HepG2 (cell line): ENCODE measurements at regions not wholly inside any gene's neighbourhood (a gene's known extent, or its start where the extent isn't known, plus 50 kb on each side); places are given as distances from the start of the nearest gene placed in this dataset.

Experiments
- ATAC-seq: fragments of 200-7000 bp; cut with Tn5 transposase; 3 replicates; pipeline ENCODE4 v1.9.1; 2020; ENCODE audit warnings: mild to moderate bottlenecking, moderate library complexity
- BruUV-seq: library from RNA; stranded (reverse); fragments of 400-500 nt; replicated peaks from 2 replicates; lab custom pipeline; 2021; lab: Mats Ljungman, UMichigan
- CTCF ChIA-PET: fragments of 300-600 bp; formaldehyde crosslinking; extraction: SDS; loops from one replicate; lab custom pipeline; 2021; ENCODE audit warnings: low total read pairs, inconsistent platforms, low intra/inter-chr PET ratio; lab: Yijun Ruan, JAX
- POLR2A ChIA-PET: fragments of 350-600 bp; sonication (Branson Sonifier 250); formaldehyde crosslinking; loops from one replicate; lab custom pipeline; 2020; ENCODE audit warnings: antibody characterized with exemption, inconsistent platforms; lab: Yijun Ruan, JAX
- DNase-seq: peaks from one replicate; pipeline ENCODE4 v3.0.0-alpha.2; 2015; ENCODE audit warnings: low spot score
- FAIRE-seq: peaks from 3 replicates; lab custom pipeline; 2011; peaks lifted over from hg19 to GRCh38; lab: Jason Lieb, UNC
- H2AFZ ChIP-seq: one replicate; pipeline ENCODE4 v1.6.1; 2011; ENCODE audit warnings: low read length, inconsistent platforms
- H3K27ac ChIP-seq: fragments of 300-600 bp; 3 replicates; pipeline ENCODE4 v1.8.0; 2011; ENCODE audit warnings: mixed run types, mild to moderate bottlenecking, mixed read lengths, low read length, inconsistent platforms; ENCODE audit not compliant: insufficient read depth; ENCODE audit errors: extremely low read length
- H3K27me3 ChIP-seq, 2 experiments: fragments of 200-600 bp in 1 of 2; 2 replicates in 1 of 2; 3 replicates in 1 of 2; pipeline versions ENCODE4 v1.6.0 to v1.8.0; 2011; ENCODE audit warnings: low read length in 2 of 2, mild to moderate bottlenecking in 2 of 2, moderate library complexity in 2 of 2, inconsistent platforms in 1 of 2; ENCODE audit not compliant: insufficient read depth in 2 of 2, control insufficient read depth in 1 of 2
- H3K36me3 ChIP-seq, 2 experiments: fragments of 200-600 bp in 1 of 2; replicated peaks in 1 of 2; 2 replicates in 1 of 2; 3 replicates in 1 of 2; pipeline versions ENCODE4 v1.5.1 to v1.8.0; 2011; ENCODE audit warnings: low read length in 2 of 2, inconsistent platforms in 1 of 2; ENCODE audit not compliant: insufficient read depth in 2 of 2, control insufficient read depth in 1 of 2
- H3K4me1 ChIP-seq: 2 replicates; pipeline ENCODE4 v1.5.1; 2012; ENCODE audit warnings: low read length, inconsistent platforms; ENCODE audit not compliant: insufficient read depth
- H3K4me2 ChIP-seq: 2 replicates; pipeline ENCODE4 v1.6.0; 2011; ENCODE audit warnings: low read depth, low read length, inconsistent platforms
- H3K4me3 ChIP-seq, 3 experiments: fragments of 200-600 bp in 1 of 3; sonication (generic), shearing (Covaris generic) in 1 of 3; replicated peaks in 1 of 3; 2 replicates each; pipeline ENCODE4 v1.5.1; 2011 to 2016; ENCODE audit warnings: low read length in 3 of 3, inconsistent platforms in 2 of 3, low read depth in 2 of 3, mild to moderate bottlenecking in 2 of 3, control low read depth in 1 of 3, mixed read lengths in 1 of 3; ENCODE audit not compliant: insufficient read depth in 1 of 3
- H3K79me2 ChIP-seq: one replicate; pipeline ENCODE4 v1.6.1; 2011; ENCODE audit warnings: low read length, inconsistent platforms; ENCODE audit not compliant: insufficient read depth
- H3K9ac ChIP-seq: 2 replicates; pipeline ENCODE4 v1.6.0; 2011; ENCODE audit warnings: mild to moderate bottlenecking, low read depth, low read length, inconsistent platforms; ENCODE audit not compliant: insufficient read depth
- H3K9me3 ChIP-seq: 2 replicates; pipeline ENCODE4 v1.5.1; 2012; ENCODE audit warnings: mild to moderate bottlenecking, low read length
- H4K20me1 ChIP-seq: 2 replicates; pipeline ENCODE4 v1.6.0; 2011; ENCODE audit warnings: inconsistent platforms, mild to moderate bottlenecking, low read length, moderate library complexity; ENCODE audit not compliant: insufficient read depth
- DR1 ChIP-seq: sonication (generic); formaldehyde crosslinking; IDR thresholded peaks from 2 replicates; pipeline ENCODE4 v1.8.0; 2021; ENCODE audit warnings: mild to moderate bottlenecking, missing genetic modification reagents, inconsistent platforms
- ELF1 ChIP-seq: sonication (generic); formaldehyde crosslinking; IDR thresholded peaks from 2 replicates; pipeline ENCODE4 v1.4.0; 2020; ENCODE audit warnings: missing genetic modification reagents
- GATA4 ChIP-seq: sonication (generic); IDR thresholded peaks from 2 replicates; pipeline ENCODE4 v1.6.1; 2016; ENCODE audit warnings: antibody characterized with exemption, low read depth, borderline replicate concordance
- GATAD1 ChIP-seq: IDR thresholded peaks from 2 replicates; pipeline ENCODE4 v1.6.1; 2016; ENCODE audit warnings: missing genetic modification reagents, missing compliant biosample characterization
- HNF4G ChIP-seq, 2 experiments: sonication (generic) in 1 of 2; formaldehyde crosslinking in 1 of 2; IDR thresholded peaks; 2 replicates each; pipeline versions ENCODE4 v1.4.0 to v1.6.1; 2011 to 2020; ENCODE audit warnings: borderline replicate concordance in 2 of 2, low read depth in 2 of 2, mild to moderate bottlenecking in 2 of 2, low read length in 1 of 2, missing genetic modification reagents in 1 of 2, moderate library complexity in 1 of 2
- MTA3 ChIP-seq: sonication (generic); formaldehyde crosslinking; IDR thresholded peaks from 2 replicates; pipeline ENCODE4 v1.4.0; 2020; ENCODE audit warnings: missing genetic modification reagents
- MXI1 ChIP-seq: IDR thresholded peaks from 3 replicates; pipeline ENCODE4 v1.6.1; 2012; ENCODE audit warnings: low read depth, low read length, inconsistent platforms, borderline replicate concordance
- NR1H2 ChIP-seq: sonication (generic); formaldehyde crosslinking; IDR thresholded peaks from 2 replicates; pipeline ENCODE4 v1.8.1; 2022; ENCODE audit warnings: low read depth, missing genetic modification reagents, borderline replicate concordance
- RBM39 ChIP-seq: fragments of 200-400 bp; formaldehyde crosslinking; IDR thresholded peaks from one replicate; pipeline ENCODE4 v1.6.1; 2018; ENCODE audit warnings: antibody characterized with exemption, mild to moderate bottlenecking, low read depth, low read length; ENCODE audit not compliant: poor library complexity, severe bottlenecking
- SALL2 ChIP-seq: sonication (generic); formaldehyde crosslinking; IDR thresholded peaks from 2 replicates; pipeline ENCODE4 v1.8.1; 2023; ENCODE audit warnings: mild to moderate bottlenecking, missing genetic modification reagents, inconsistent platforms
- ZBTB25 ChIP-seq: IDR thresholded peaks from 2 replicates; pipeline ENCODE4 v1.6.1; 2018; ENCODE audit warnings: missing genetic modification reagents
- ZBTB7B ChIP-seq: sonication (generic); formaldehyde crosslinking; IDR thresholded peaks from 2 replicates; pipeline ENCODE4 v1.4.0; 2020; ENCODE audit warnings: missing genetic modification reagents
- ZFP37 ChIP-seq: sonication (generic); formaldehyde crosslinking; IDR thresholded peaks from 2 replicates; pipeline ENCODE4 v1.4.0; 2020; ENCODE audit warnings: missing genetic modification reagents, borderline replicate concordance
- ZNF18 ChIP-seq: sonication (generic); formaldehyde crosslinking; IDR thresholded peaks from 2 replicates; pipeline ENCODE4 v1.8.0; 2022; ENCODE audit warnings: mild to moderate bottlenecking, missing genetic modification reagents; ENCODE audit not compliant: insufficient replicate concordance
- ZNF296 ChIP-seq: sonication (generic); formaldehyde crosslinking; conservative IDR thresholded peaks from 2 replicates; pipeline ENCODE4 v1.5.0; 2020; ENCODE audit warnings: mild to moderate bottlenecking, missing genetic modification reagents
- ZNF567 ChIP-seq: sonication (generic); formaldehyde crosslinking; IDR thresholded peaks from 2 replicates; pipeline ENCODE4 v1.8.1; 2023; ENCODE audit warnings: mild to moderate bottlenecking, missing genetic modification reagents, borderline replicate concordance
- ZNF580 ChIP-seq: IDR thresholded peaks from 2 replicates; pipeline ENCODE4 v1.6.1; 2016; ENCODE audit warnings: low read depth, borderline replicate concordance
- WGBS: methylation state at CpG from one replicate; pipeline ENCODE4 v1.1.6; 2017; ENCODE audit warnings: low lambda C conversion rate; 5-methylcytosine and 5-hydroxymethylcytosine counted together
- in situ Hi-C: cut with HindIII; loops from 2 replicates; pipeline ENCODE4 v1.10.0; 2017; ENCODE audit warnings: low pct_unique_long_range_greater_than_20kb; ENCODE audit not compliant: extremely low pct_ligation_motif_present
- intact Hi-C: fragments of 100-400 bp; cut with micrococcal nuclease; formaldehyde crosslinking; loops from one replicate; pipeline ENCODE4 v1.10.0; 2022; ENCODE audit not compliant: unreplicated experiment

GRCh38 chr6:134628154-134628553 lies 310.2 kb upstream of the SGK1 start:
- Histone ChIP-seq H4K20me1 (no peaks in the 10 kb centered on the region), H3K79me2 (no peaks in the 10 kb centered on the region), H3K4me2 (no peak overlapping the region), H3K9ac (no peak overlapping the region), H3K27me3 (peaks cover 0 to 2% of the 10 kb centered on the region in 2 experiments; a peak in 1 of 5 replicates), H3K4me3 (no peak overlapping the region), H3K36me3 (no peaks in the 10 kb centered on the region), H3K9me3 (no peaks in the 10 kb centered on the region), H3K27ac (no peak overlapping the region), H3K4me1 (no peaks in the 10 kb centered on the region), H2AFZ (no peak overlapping the region)
- ATAC-seq: no peak
- intact Hi-C loops: no loop called here
- 18% methylated on average over 2 of the region's 2 CpGs for WGBS
- CTCF ChIA-PET: no interaction called here
- no peak for DNase-seq
- in situ Hi-C loops: no loop called here
- BruUV-seq: no TSS peak
- POLR2A ChIA-PET: no interaction called here
- no peak for FAIRE-seq
- TF ChIP-seq MXI1 (no peak), ZBTB7B (CRISPR knock-in tag) (no peak), ZNF296 (CRISPR knock-in tag) (no peak), MTA3 (CRISPR knock-in tag) (no peak), DR1 (CRISPR knock-in tag) (no peak), GATA4 (no peak), NR1H2 (CRISPR knock-in tag) (no peak)

- FAIRE-seq: no peak
- ChIA-PET CTCF (no interaction called here), POLR2A (no interaction called here)
- no peak overlapping the region for H3K27ac ChIP-seq
- no peak for ATAC-seq
- in situ Hi-C loops: no loop called here
- intact Hi-C loops: no loop called here
- H2AFZ ChIP-seq: no peak overlapping the region
- H3K36me3 ChIP-seq: no peaks in the 10 kb centered on the region
- H3K9me3 ChIP-seq: no peaks in the 10 kb centered on the region
- H3K27me3 ChIP-seq: peaks cover 0 to 2% of the 10 kb centered on the region in 2 experiments; a peak in 1 of 5 replicates
- no peaks in the 10 kb centered on the region for H3K4me1 ChIP-seq
- 71% methylated on average over 4 of the region's 4 CpGs for WGBS
- H3K79me2 ChIP-seq: no peaks in the 10 kb centered on the region
- no peak overlapping the region for H3K4me3 ChIP-seq
- no TSS peak for BruUV-seq
- no peaks in the 10 kb centered on the region for H4K20me1 ChIP-seq
- no peak overlapping the region for H3K9ac ChIP-seq
- TF ChIP-seq ZFP37 (CRISPR knock-in tag): no peak
- no peak for TF ChIP-seq ZNF567 (CRISPR knock-in tag)
- no peak for TF ChIP-seq ZBTB25 (CRISPR knock-in tag)
- no peak for TF ChIP-seq HNF4G (IDR thresholded peaks at IDR 0.05; ENCODE audit: borderline replicate concordance, low read depth, low read length)
- no peak for TF ChIP-seq HNF4G (CRISPR knock-in tag; IDR thresholded peaks at IDR 0.05; ENCODE audit: borderline replicate concordance, low read depth)
- TF ChIP-seq ELF1: no peak
- TF ChIP-seq ZNF18 (CRISPR knock-in tag): no peak
- no peak for TF ChIP-seq RBM39
- no peak for TF ChIP-seq ZNF580
- TF ChIP-seq SALL2 (CRISPR knock-in tag): no peak
- no peak for TF ChIP-seq GATAD1 (CRISPR knock-in tag)
- DNase-seq: no peak
- no peak overlapping the region for H3K4me2 ChIP-seq
Observed at GRCh38 chr6:134627707-134628106, 309.8 kb upstream of the SGK1 start.
